ENCODE measurements at regions not wholly inside any gene's neighbourhood (a gene's known extent, or its start where the extent isn't known, plus 50 kb on each side); places are given as distances from the start of the nearest gene placed in this dataset.

DNA sequence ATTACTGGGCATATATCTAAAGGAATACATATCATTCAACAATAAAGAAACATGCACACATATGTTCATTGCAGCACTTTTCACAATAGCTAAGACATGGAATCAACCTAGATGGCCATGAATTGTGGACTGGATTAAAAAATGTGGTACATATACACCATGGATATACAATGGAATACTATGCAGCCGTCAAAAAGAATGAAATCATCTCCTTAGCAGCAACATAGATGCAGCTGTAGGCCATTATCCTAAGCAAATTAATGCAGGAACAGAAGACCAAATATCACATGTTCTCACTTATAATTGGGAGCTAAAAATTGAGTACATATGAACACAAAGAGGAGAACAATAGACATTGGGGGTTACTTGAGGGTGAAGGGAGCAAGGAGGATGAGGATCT, 175.6 kb downstream of the POLR1F start:
- TF ChIP-seq, protein P1, sequence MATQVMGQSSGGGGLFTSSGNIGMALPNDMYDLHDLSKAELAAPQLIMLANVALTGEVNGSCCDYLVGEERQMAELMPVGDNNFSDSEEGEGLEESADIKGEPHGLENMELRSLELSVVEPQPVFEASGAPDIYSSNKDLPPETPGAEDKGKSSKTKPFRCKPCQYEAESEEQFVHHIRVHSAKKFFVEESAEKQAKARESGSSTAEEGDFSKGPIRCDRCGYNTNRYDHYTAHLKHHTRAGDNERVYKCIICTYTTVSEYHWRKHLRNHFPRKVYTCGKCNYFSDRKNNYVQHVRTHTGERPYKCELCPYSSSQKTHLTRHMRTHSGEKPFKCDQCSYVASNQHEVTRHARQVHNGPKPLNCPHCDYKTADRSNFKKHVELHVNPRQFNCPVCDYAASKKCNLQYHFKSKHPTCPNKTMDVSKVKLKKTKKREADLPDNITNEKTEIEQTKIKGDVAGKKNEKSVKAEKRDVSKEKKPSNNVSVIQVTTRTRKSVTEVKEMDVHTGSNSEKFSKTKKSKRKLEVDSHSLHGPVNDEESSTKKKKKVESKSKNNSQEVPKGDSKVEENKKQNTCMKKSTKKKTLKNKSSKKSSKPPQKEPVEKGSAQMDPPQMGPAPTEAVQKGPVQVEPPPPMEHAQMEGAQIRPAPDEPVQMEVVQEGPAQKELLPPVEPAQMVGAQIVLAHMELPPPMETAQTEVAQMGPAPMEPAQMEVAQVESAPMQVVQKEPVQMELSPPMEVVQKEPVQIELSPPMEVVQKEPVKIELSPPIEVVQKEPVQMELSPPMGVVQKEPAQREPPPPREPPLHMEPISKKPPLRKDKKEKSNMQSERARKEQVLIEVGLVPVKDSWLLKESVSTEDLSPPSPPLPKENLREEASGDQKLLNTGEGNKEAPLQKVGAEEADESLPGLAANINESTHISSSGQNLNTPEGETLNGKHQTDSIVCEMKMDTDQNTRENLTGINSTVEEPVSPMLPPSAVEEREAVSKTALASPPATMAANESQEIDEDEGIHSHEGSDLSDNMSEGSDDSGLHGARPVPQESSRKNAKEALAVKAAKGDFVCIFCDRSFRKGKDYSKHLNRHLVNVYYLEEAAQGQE (IDR thresholded peaks at IDR 0.05; ENCODE audit: unreplicated experiment), result no peak
- TF ChIP-seq, protein P2, sequence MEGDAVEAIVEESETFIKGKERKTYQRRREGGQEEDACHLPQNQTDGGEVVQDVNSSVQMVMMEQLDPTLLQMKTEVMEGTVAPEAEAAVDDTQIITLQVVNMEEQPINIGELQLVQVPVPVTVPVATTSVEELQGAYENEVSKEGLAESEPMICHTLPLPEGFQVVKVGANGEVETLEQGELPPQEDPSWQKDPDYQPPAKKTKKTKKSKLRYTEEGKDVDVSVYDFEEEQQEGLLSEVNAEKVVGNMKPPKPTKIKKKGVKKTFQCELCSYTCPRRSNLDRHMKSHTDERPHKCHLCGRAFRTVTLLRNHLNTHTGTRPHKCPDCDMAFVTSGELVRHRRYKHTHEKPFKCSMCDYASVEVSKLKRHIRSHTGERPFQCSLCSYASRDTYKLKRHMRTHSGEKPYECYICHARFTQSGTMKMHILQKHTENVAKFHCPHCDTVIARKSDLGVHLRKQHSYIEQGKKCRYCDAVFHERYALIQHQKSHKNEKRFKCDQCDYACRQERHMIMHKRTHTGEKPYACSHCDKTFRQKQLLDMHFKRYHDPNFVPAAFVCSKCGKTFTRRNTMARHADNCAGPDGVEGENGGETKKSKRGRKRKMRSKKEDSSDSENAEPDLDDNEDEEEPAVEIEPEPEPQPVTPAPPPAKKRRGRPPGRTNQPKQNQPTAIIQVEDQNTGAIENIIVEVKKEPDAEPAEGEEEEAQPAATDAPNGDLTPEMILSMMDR (conservative IDR thresholded peaks at IDR 0.05; ENCODE audit: low read depth in 2 of 2), result no peak
- no peak for TF ChIP-seq POLR2AphosphoS5 (IDR thresholded peaks at IDR 0.05; ENCODE audit: low read depth)
- TF ChIP-seq EZH2phosphoT487 (IDR thresholded peaks at IDR 0.05; ENCODE audit: unreplicated experiment), result no peak
- no peak for TF ChIP-seq ZNF331 (CRISPR knock-in tag; IDR thresholded peaks at IDR 0.05; ENCODE audit: low read depth)
- TF ChIP-seq EZH2 (IDR thresholded peaks at IDR 0.05; ENCODE audit: low read depth, unreplicated experiment), result no peak
- TF ChIP-seq CREB1 (CRISPR knock-in tag; IDR thresholded peaks at IDR 0.05; ENCODE audit: low read depth), result no peak
- no peak for TF ChIP-seq STAT1 (IDR thresholded peaks at IDR 0.05; ENCODE audit: unreplicated experiment)
- TF ChIP-seq ZNF114 (CRISPR knock-in tag; IDR thresholded peaks at IDR 0.05), result no peak
- TF ChIP-seq, protein P3, sequence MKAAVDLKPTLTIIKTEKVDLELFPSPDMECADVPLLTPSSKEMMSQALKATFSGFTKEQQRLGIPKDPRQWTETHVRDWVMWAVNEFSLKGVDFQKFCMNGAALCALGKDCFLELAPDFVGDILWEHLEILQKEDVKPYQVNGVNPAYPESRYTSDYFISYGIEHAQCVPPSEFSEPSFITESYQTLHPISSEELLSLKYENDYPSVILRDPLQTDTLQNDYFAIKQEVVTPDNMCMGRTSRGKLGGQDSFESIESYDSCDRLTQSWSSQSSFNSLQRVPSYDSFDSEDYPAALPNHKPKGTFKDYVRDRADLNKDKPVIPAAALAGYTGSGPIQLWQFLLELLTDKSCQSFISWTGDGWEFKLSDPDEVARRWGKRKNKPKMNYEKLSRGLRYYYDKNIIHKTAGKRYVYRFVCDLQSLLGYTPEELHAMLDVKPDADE (IDR thresholded peaks at IDR 0.05), result no peak
